H9 (cell line): ENCODE measurements at regions not wholly inside any gene's neighbourhood (a gene's known extent, or its start where the extent isn't known, plus 50 kb on each side); places are given as distances from the start of the nearest gene placed in this dataset.

Source experiments
- DNase-seq: peaks from one replicate; pipeline ENCODE4 v3.0.0-alpha.2; 2017
- H2AFZ ChIP-seq: one replicate; pipeline ENCODE4 v1.6.1; 2013; ENCODE audit warnings: mild to moderate bottlenecking, low read length, control low read depth, moderate library complexity
- H2AK5ac ChIP-seq: 2 replicates; pipeline ENCODE4 v1.6.1; 2013; ENCODE audit warnings: low read length, control low read depth, mixed read lengths; ENCODE audit not compliant: insufficient read length
- H2BK120ac ChIP-seq: one replicate; pipeline ENCODE4 v1.6.1; 2013; ENCODE audit warnings: low read depth, mild to moderate bottlenecking, low read length, control low read depth, inconsistent platforms; ENCODE audit not compliant: poor library complexity, severe bottlenecking
- H2BK12ac ChIP-seq: 2 replicates; pipeline ENCODE4 v1.6.1; 2013; ENCODE audit warnings: low read length, control low read depth, mixed read lengths, low read depth; ENCODE audit not compliant: insufficient read length
- H2BK15ac ChIP-seq: 2 replicates; pipeline ENCODE4 v1.6.1; 2013; ENCODE audit warnings: low read depth, low read length, control low read depth
- H2BK20ac ChIP-seq: one replicate; pipeline ENCODE4 v1.6.1; 2013; ENCODE audit warnings: low read depth, mild to moderate bottlenecking, low read length, control low read depth, inconsistent platforms; ENCODE audit not compliant: poor library complexity, severe bottlenecking
- H2BK5ac ChIP-seq: 2 replicates; pipeline ENCODE4 v1.6.1; 2013; ENCODE audit warnings: low read length, control low read depth, mixed read lengths; ENCODE audit not compliant: insufficient read length
- H3K14ac ChIP-seq: 2 replicates; pipeline ENCODE4 v1.6.1; 2013; ENCODE audit warnings: low read length, control low read depth; ENCODE audit not compliant: insufficient read depth
- H3K18ac ChIP-seq: 2 replicates; pipeline ENCODE4 v1.6.1; 2013; ENCODE audit warnings: low read depth, mild to moderate bottlenecking, mixed read lengths, low read length, control low read depth; ENCODE audit not compliant: insufficient read length
- H3K23ac ChIP-seq: 2 replicates; pipeline ENCODE4 v1.6.1; 2013; ENCODE audit warnings: low read length, control low read depth, mixed read lengths, low read depth; ENCODE audit not compliant: insufficient read length
- H3K23me2 ChIP-seq: 2 replicates; pipeline ENCODE4 v1.6.1; 2013; ENCODE audit warnings: low read depth, mild to moderate bottlenecking, mixed read lengths, low read length, control low read depth; ENCODE audit not compliant: insufficient read length, poor library complexity, severe bottlenecking
- H3K27ac ChIP-seq: 2 replicates; pipeline ENCODE4 v1.5.1; 2013; ENCODE audit warnings: low read length, control low read depth, mixed read lengths, low read depth; ENCODE audit not compliant: insufficient read length
- H3K27me3 ChIP-seq: 2 replicates; pipeline ENCODE4 v1.6.1; 2013; ENCODE audit warnings: low read length, control low read depth, inconsistent platforms; ENCODE audit not compliant: insufficient read depth
- H3K4ac ChIP-seq: 2 replicates; pipeline ENCODE4 v1.6.1; 2013; ENCODE audit warnings: low read depth, mild to moderate bottlenecking, control low read depth, inconsistent platforms, low read length, moderate library complexity
- H3K4me1 ChIP-seq: 2 replicates; pipeline ENCODE4 v1.6.1; 2013; ENCODE audit warnings: low read length, control low read depth, inconsistent platforms; ENCODE audit not compliant: insufficient read depth
- H3K4me2 ChIP-seq: 2 replicates; pipeline ENCODE4 v1.6.1; 2013; ENCODE audit warnings: low read length, control low read depth, mixed read lengths; ENCODE audit not compliant: insufficient read length, insufficient read depth
- H3K56ac ChIP-seq: 2 replicates; pipeline ENCODE4 v1.6.1; 2013; ENCODE audit warnings: low read depth, mild to moderate bottlenecking, mixed read lengths, low read length, control low read depth; ENCODE audit not compliant: insufficient read length
- H3K79me1 ChIP-seq: 2 replicates; pipeline ENCODE4 v1.6.1; 2013; ENCODE audit warnings: low read depth, mild to moderate bottlenecking, moderate library complexity, low read length, control low read depth, inconsistent platforms; ENCODE audit not compliant: insufficient read depth, poor library complexity, severe bottlenecking
- H3K79me2 ChIP-seq: 2 replicates; pipeline ENCODE4 v1.6.1; 2013; ENCODE audit warnings: low read length, control low read depth, inconsistent platforms; ENCODE audit not compliant: insufficient read depth
- H3K9ac ChIP-seq: 2 replicates; pipeline ENCODE4 v1.6.1; 2013; ENCODE audit warnings: low read length, control low read depth, mixed read lengths; ENCODE audit not compliant: insufficient read length; ENCODE audit errors: extremely low read depth
- H3K9me3 ChIP-seq: one replicate; pipeline ENCODE4 v1.6.1; 2013; ENCODE audit warnings: low read depth, low read length, inconsistent platforms; ENCODE audit not compliant: control insufficient read depth
- H3T11ph ChIP-seq: one replicate; pipeline ENCODE4 v1.6.1; 2013; ENCODE audit warnings: mild to moderate bottlenecking, low read length, control low read depth, inconsistent platforms
- H4K20me1 ChIP-seq: one replicate; pipeline ENCODE4 v1.6.1; 2013; ENCODE audit not compliant: control insufficient read depth, insufficient read length, insufficient read depth
- H4K5ac ChIP-seq: 2 replicates; pipeline ENCODE4 v1.6.1; 2013; ENCODE audit warnings: low read depth, mild to moderate bottlenecking, mixed read lengths, low read length, control low read depth; ENCODE audit not compliant: insufficient read length
- H4K8ac ChIP-seq: replicated peaks from 2 replicates; pipeline ENCODE4 v1.6.1; 2013; ENCODE audit warnings: low read length, control low read depth, mixed read lengths, low read depth; ENCODE audit not compliant: insufficient read length
- H4K91ac ChIP-seq: 2 replicates; pipeline ENCODE4 v1.6.1; 2013; ENCODE audit warnings: low read depth, mild to moderate bottlenecking, moderate library complexity, mixed read lengths, low read length, control low read depth; ENCODE audit not compliant: insufficient read length
- H3K27ac Mint-ChIP-seq, 3 experiments: 2 replicates in 2 of 3; 3 replicates in 1 of 3; pipeline ENCODE4 v1.8.0; 2020 to 2021; ENCODE audit warnings: mixed read lengths in 3 of 3, mild to moderate bottlenecking in 1 of 3, moderate library complexity in 1 of 3
- H3K27me3 Mint-ChIP-seq: 2 replicates; pipeline ENCODE4 v1.8.0; 2021; ENCODE audit warnings: low read depth, mild to moderate bottlenecking, moderate library complexity, mixed read lengths
- H3K36me3 Mint-ChIP-seq, 3 experiments: 2 replicates in 2 of 3; 3 replicates in 1 of 3; pipeline ENCODE4 v1.8.0; 2020 to 2021; ENCODE audit warnings: low read depth in 3 of 3, mixed read lengths in 3 of 3; ENCODE audit not compliant: insufficient read depth in 1 of 3
- H3K4me1 Mint-ChIP-seq, 2 experiments: 2 replicates each; pipeline ENCODE4 v1.8.0; 2020; ENCODE audit warnings: mixed read lengths in 2 of 2
- H3K4me3 Mint-ChIP-seq, 2 experiments: 2 replicates in 1 of 2; 3 replicates in 1 of 2; pipeline ENCODE4 v1.8.0; 2020 to 2021; ENCODE audit warnings: mild to moderate bottlenecking in 2 of 2, mixed read lengths in 2 of 2, moderate library complexity in 1 of 2
- H3K9me3 Mint-ChIP-seq, 2 experiments: 2 replicates in 1 of 2; 3 replicates in 1 of 2; pipeline ENCODE4 v1.8.0; 2020; ENCODE audit warnings: mild to moderate bottlenecking in 2 of 2, mixed read lengths in 2 of 2, moderate library complexity in 1 of 2
- TF ChIP-seq, protein P1 (sequence below): fragments of 200-600 bp; sonication (generic); conservative IDR thresholded peaks from 3 replicates; pipeline ENCODE4 v1.8.0; 2021; ENCODE audit warnings: antibody characterized with exemption, mild to moderate bottlenecking

DNA sequence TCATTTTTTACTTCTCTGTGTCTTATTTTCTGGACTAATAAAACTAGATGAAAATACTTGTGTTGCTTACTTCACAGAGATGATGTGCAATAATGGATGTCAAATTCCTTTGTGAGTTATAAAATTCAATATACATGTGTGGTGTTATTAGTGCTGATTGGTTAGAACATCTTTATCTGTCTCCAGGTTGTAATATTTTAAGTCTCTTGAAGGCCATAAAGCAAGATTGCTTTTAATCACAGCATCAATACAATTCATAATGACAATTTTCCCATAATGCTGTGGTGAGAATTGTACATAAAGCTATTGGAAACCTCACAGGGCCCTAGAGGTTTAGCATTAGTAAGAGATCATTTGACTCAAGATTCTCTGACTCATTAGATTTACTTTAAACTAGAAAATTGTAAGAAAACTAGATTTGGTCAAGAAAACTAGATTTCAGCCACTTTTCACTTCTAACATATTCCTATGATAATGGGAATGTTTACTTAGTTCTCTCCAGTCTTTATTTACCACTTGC, 963.7 kb downstream of the REEP3 start:
- Histone ChIP-seq H2BK15ac (no peak overlapping the region), H3K18ac (no peak overlapping the region), H3K4ac (no peak overlapping the region), H3K9me3 (no peaks in the 10 kb centered on the region), H4K20me1 (no peaks in the 10 kb centered on the region), H3K27ac (no peak overlapping the region), H3K79me2 (no peaks in the 10 kb centered on the region), H3K23ac (no peak overlapping the region), H3K79me1 (no peaks in the 10 kb centered on the region), H3T11ph (no peak overlapping the region), H3K9ac (no peak overlapping the region), H4K8ac (no peak overlapping the region), H2BK120ac (no peak overlapping the region), H2BK12ac (no peak overlapping the region), H4K5ac (no peak overlapping the region), H3K23me2 (no peaks in the 10 kb centered on the region), H2BK5ac (no peak overlapping the region), H3K4me1 (no peaks in the 10 kb centered on the region), H3K56ac (no peak overlapping the region), H2AFZ (no peak overlapping the region), H3K27me3 (no peaks in the 10 kb centered on the region), H4K91ac (no peak overlapping the region), H2BK20ac (no peak overlapping the region), H3K14ac (no peak overlapping the region), H3K4me2 (no peak overlapping the region), H2AK5ac (no peak overlapping the region)
- H3K36me3 Mint-ChIP-seq: no peaks in the 10 kb centered on the region
- peaks cover 0 to 3% of the 10 kb centered on the region in 2 experiments; a peak in 3 of 5 replicates for H3K9me3 Mint-ChIP-seq
- peaks cover 2 to 4% of the 10 kb centered on the region in 2 experiments; a peak in 2 of 4 replicates for H3K4me1 Mint-ChIP-seq
- TF ChIP-seq, protein P1, sequence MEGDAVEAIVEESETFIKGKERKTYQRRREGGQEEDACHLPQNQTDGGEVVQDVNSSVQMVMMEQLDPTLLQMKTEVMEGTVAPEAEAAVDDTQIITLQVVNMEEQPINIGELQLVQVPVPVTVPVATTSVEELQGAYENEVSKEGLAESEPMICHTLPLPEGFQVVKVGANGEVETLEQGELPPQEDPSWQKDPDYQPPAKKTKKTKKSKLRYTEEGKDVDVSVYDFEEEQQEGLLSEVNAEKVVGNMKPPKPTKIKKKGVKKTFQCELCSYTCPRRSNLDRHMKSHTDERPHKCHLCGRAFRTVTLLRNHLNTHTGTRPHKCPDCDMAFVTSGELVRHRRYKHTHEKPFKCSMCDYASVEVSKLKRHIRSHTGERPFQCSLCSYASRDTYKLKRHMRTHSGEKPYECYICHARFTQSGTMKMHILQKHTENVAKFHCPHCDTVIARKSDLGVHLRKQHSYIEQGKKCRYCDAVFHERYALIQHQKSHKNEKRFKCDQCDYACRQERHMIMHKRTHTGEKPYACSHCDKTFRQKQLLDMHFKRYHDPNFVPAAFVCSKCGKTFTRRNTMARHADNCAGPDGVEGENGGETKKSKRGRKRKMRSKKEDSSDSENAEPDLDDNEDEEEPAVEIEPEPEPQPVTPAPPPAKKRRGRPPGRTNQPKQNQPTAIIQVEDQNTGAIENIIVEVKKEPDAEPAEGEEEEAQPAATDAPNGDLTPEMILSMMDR: no peak
- no peak overlapping the region for H3K27ac Mint-ChIP-seq
- H3K4me3 Mint-ChIP-seq: no peak overlapping the region
- DNase-seq: no peak
- no peaks in the 10 kb centered on the region for H3K27me3 Mint-ChIP-seq
